ENCODE measurements at regions not wholly inside any gene's neighbourhood (a gene's known extent, or its start where the extent isn't known, plus 50 kb on each side); places are given as distances from the start of the nearest gene placed in this dataset.

- no peak for DNase-seq
These were observed 582.2 kb upstream of the ZWINT start for GRCh38 chr10:56943221-56943755.

- DNase-seq: no peak
These were observed 573.5 kb upstream of the ZWINT start for GRCh38 chr10:56934515-56934914.

GRCh38 chr10:56928714-56929113 lies 567.7 kb upstream of the ZWINT start:
- DNase-seq: no peak

- no peak for DNase-seq
These were observed 566.6 kb upstream of the ZWINT start for GRCh38 chr10:56927701-56928100.

GRCh38 chr10:56920601-56921261 lies 559.7 kb upstream of the ZWINT start:
- no peak for DNase-seq

GRCh38 chr10:56912043-56912442 lies 551.0 kb upstream of the ZWINT start:
- no peak for DNase-seq

- no peak for DNase-seq
These were observed 544.0 kb upstream of the ZWINT start for GRCh38 chr10:56905051-56905450.

- no peak for DNase-seq
These were observed 541.5 kb upstream of the ZWINT start for GRCh38 chr10:56902554-56902953.

- DNase-seq: no peak
These were observed 534.2 kb upstream of the ZWINT start for GRCh38 chr10:56895306-56895705.

- DNase-seq: no peak
These were observed 520.2 kb upstream of the ZWINT start for GRCh38 chr10:56881218-56881617.

- DNase-seq: no peak
These were observed 519.5 kb upstream of the ZWINT start for GRCh38 chr10:56880606-56881005.

GRCh38 chr10:56874950-56875349 lies 513.9 kb upstream of the ZWINT start:
- no peak for DNase-seq

GRCh38 chr10:56871160-56871668 lies 510.2 kb upstream of the ZWINT start:
- DNase-seq: no peak

- no peak for DNase-seq
These were observed 506.2 kb upstream of the ZWINT start for GRCh38 chr10:56867236-56867635.

- DNase-seq: no peak
These were observed 495.5 kb upstream of the ZWINT start for GRCh38 chr10:56856569-56856968.

- DNase-seq: no peak
These were observed 484.0 kb upstream of the ZWINT start for GRCh38 chr10:56844978-56845529.

- no peak for DNase-seq
These were observed 475.6 kb upstream of the ZWINT start for GRCh38 chr10:56836659-56837058.

GRCh38 chr10:56831681-56832080 lies 470.6 kb upstream of the ZWINT start:
- no peak for DNase-seq

- DNase-seq: no peak
These were observed 462.8 kb upstream of the ZWINT start for GRCh38 chr10:56823849-56824248.

- DNase-seq: no peak
These were observed 444.0 kb upstream of the ZWINT start for GRCh38 chr10:56805022-56805421.

- DNase-seq: no peak
These were observed 424.2 kb upstream of the ZWINT start for GRCh38 chr10:56785292-56785691.

- DNase-seq: no peak
These were observed 421.4 kb upstream of the ZWINT start for GRCh38 chr10:56782503-56782902.

- DNase-seq: no peak
These were observed 410.3 kb upstream of the ZWINT start for GRCh38 chr10:56771343-56771742.

GRCh38 chr10:56763090-56763489 lies 402.0 kb upstream of the ZWINT start:
- DNase-seq: no peak

- DNase-seq: no peak
These were observed 384.4 kb upstream of the ZWINT start for GRCh38 chr10:56745490-56745889.
